ENCODE measurements at regions not wholly inside any gene's neighbourhood (a gene's known extent, or its start where the extent isn't known, plus 50 kb on each side); places are given as distances from the start of the nearest gene placed in this dataset.

- TF ChIP-seq CTCF (optimal IDR thresholded peaks at IDR 0.05 in 1 of 3, IDR thresholded peaks at IDR 0.05 in 1 of 3, conservative IDR thresholded peaks at IDR 0.05 in 1 of 3; ENCODE audit: extremely low read depth in 1 of 3, insufficient read depth in 2 of 3, low read length in 3 of 3) (peak; percentile 71 to 85 (median 83)), EZH2 (IDR thresholded peaks at IDR 0.05; ENCODE audit: low read length) (no peak)
These were observed 71.2 kb upstream of the CNTLN start for GRCh38 chr9:17063535-17064135.

Measured in keratinocyte (primary cell).